CD4-positive, alpha-beta T cell treated with Interleukin-1 beta for 1 hour (primary cell): ENCODE measurements at regions not wholly inside any gene's neighbourhood (a gene's known extent, or its start where the extent isn't known, plus 50 kb on each side); places are given as distances from the start of the nearest gene placed in this dataset.
"Not testable (repeated sequence)": the region's sequence is repeated elsewhere in the genome, so short reads cannot be mapped to it uniquely, and the experiment has no call there.

ENCODE experiments used
- DNase-seq, 2 donors: peaks; one replicate each; pipeline ENCODE4 v3.0.0-alpha.2; 2020 to 2022

GRCh38 chrX:128754130-128754529, 701.9 kb upstream of the ACTRT1 start:
- DNase-seq: no peak

- no peak for DNase-seq
These were observed 687.3 kb upstream of the ACTRT1 start for GRCh38 chrX:128739539-128739938.

GRCh38 chrX:128728943-128729342, 676.7 kb upstream of the ACTRT1 start:
- no peak for DNase-seq

GRCh38 chrX:128717635-128718578, 665.7 kb upstream of the ACTRT1 start:
- DNase-seq: no peak

GRCh38 chrX:128714425-128714824, 662.2 kb upstream of the ACTRT1 start:
- DNase-seq: no peak

- DNase-seq: no peak
These were observed 647.6 kb upstream of the ACTRT1 start for GRCh38 chrX:128699716-128700285.

GRCh38 chrX:128698573-128699181, 646.5 kb upstream of the ACTRT1 start:
- no peak for DNase-seq

- no peak for DNase-seq
These were observed 639.7 kb upstream of the ACTRT1 start for GRCh38 chrX:128691872-128692271.

GRCh38 chrX:128685387-128685786, 633.2 kb upstream of the ACTRT1 start:
- no peak for DNase-seq

- no peak for DNase-seq
These were observed 624.4 kb upstream of the ACTRT1 start for GRCh38 chrX:128676651-128677050.

- DNase-seq: not testable (repeated sequence)
These were observed 622.3 kb upstream of the ACTRT1 start for GRCh38 chrX:128674326-128675086.

GRCh38 chrX:128664211-128664610, 612.0 kb upstream of the ACTRT1 start:
- DNase-seq: no peak

- DNase-seq: no peak
These were observed 601.4 kb upstream of the ACTRT1 start for GRCh38 chrX:128653524-128654060.

GRCh38 chrX:128650326-128650725, 598.1 kb upstream of the ACTRT1 start:
- no peak for DNase-seq

- DNase-seq: no peak
These were observed 582.6 kb upstream of the ACTRT1 start for GRCh38 chrX:128634754-128635153.

GRCh38 chrX:128623361-128623760, 571.2 kb upstream of the ACTRT1 start:
- DNase-seq: no peak

- no peak for DNase-seq
These were observed 570.1 kb upstream of the ACTRT1 start for GRCh38 chrX:128622296-128622695.

- no peak for DNase-seq
These were observed 567.3 kb upstream of the ACTRT1 start for GRCh38 chrX:128619490-128619889.

GRCh38 chrX:128616933-128617332, 564.7 kb upstream of the ACTRT1 start:
- DNase-seq: no peak

- not testable (repeated sequence) for DNase-seq
These were observed 554.6 kb upstream of the ACTRT1 start for GRCh38 chrX:128606817-128607216.

- DNase-seq: not testable (repeated sequence)
These were observed 554.2 kb upstream of the ACTRT1 start for GRCh38 chrX:128606357-128606756.

- no peak for DNase-seq
These were observed 549.5 kb upstream of the ACTRT1 start for GRCh38 chrX:128601706-128602105.

GRCh38 chrX:128599632-128600031, 547.4 kb upstream of the ACTRT1 start:
- DNase-seq: no peak
